ENCODE measurements at regions not wholly inside any gene's neighbourhood (a gene's known extent, or its start where the extent isn't known, plus 50 kb on each side); places are given as distances from the start of the nearest gene placed in this dataset.
"Not testable (repeated sequence)": the region's sequence is repeated elsewhere in the genome, so short reads cannot be mapped to it uniquely, and the experiment has no call there.

GRCh38 chr2:57182916-57183315 is 863.7 kb upstream of the VRK2 start:
- no peaks in the 10 kb centered on the region for H3K9me3 ChIP-seq (ENCODE audit: control insufficient read depth, low read length)
- no peaks in the 10 kb centered on the region for H3K36me3 ChIP-seq (ENCODE audit: control insufficient read depth, insufficient read depth, low read length)
- H3K27ac ChIP-seq (ENCODE audit: low read depth, low read length, severe bottlenecking): no peak overlapping the region
- peaks cover 10% of the 10 kb centered on the region for H3K4me1 ChIP-seq (ENCODE audit: control insufficient read depth, insufficient read depth, low read length, poor library complexity, severe bottlenecking)
- no peak overlapping the region for H3K4me3 ChIP-seq (ENCODE audit: extremely low read depth, insufficient read depth, low read length, poor library complexity, severe bottlenecking)

DNA sequence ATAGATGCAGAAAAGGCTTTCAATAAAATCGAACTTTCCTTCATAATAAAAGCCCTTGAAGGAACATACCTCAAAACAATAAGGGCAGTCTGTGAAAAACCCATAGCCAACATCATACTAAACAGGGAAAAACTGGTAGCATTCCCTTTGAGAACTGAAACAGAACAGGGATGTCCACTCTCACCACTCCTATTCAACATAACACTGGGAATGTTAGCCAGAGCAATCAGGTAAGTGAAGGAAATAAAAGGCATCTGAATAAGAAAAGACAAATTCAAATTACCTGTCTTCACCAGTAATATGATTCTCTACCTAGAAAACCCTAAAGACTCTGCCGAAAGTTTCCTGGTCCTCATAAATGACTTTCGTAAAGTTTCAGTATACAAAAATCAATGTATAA is 861.0 kb upstream of the VRK2 start:
- no peak overlapping the region for H3K27ac ChIP-seq (ENCODE audit: low read depth, low read length, severe bottlenecking)
- H3K4me3 ChIP-seq (ENCODE audit: extremely low read depth, insufficient read depth, low read length, poor library complexity, severe bottlenecking): no peak overlapping the region
- no peaks in the 10 kb centered on the region for H3K4me1 ChIP-seq (ENCODE audit: control insufficient read depth, insufficient read depth, low read length, poor library complexity, severe bottlenecking)
- H3K36me3 ChIP-seq (ENCODE audit: control insufficient read depth, insufficient read depth, low read length): no peaks in the 10 kb centered on the region
- WGBS, 2 experiments (ENCODE audit: insufficient coverage in 2 of 2): 76 to 80% methylated on average over 1 to 2 of the region's 3 CpGs
- no peaks in the 10 kb centered on the region for H3K9me3 ChIP-seq (ENCODE audit: control insufficient read depth, low read length)

DNA sequence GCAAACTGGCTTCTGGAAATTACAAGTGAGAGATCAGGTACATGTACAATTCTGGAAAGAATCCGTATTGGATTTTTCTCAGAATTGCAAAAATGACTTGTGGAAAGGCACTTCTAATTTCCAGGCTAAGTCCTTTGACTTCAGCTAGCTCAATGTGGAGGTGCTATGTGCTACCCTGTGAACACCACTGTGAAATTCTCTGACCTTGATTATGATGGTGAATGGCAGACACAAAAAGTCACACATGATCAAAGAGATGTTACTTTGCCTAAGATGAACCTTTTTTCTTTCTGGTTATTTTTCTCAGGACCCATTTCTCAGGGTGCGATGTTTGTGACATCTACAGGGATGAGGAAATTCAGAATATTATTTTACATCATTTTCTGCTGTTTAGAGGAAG is 856.6 kb upstream of the VRK2 start:
- Histone ChIP-seq H3K9me3 (ENCODE audit: control insufficient read depth, low read length) (no peaks in the 10 kb centered on the region), H3K4me3 (ENCODE audit: extremely low read depth, insufficient read depth, low read length, poor library complexity, severe bottlenecking) (no peak overlapping the region), H3K27ac (ENCODE audit: low read depth, low read length, severe bottlenecking) (no peak overlapping the region), H3K36me3 (ENCODE audit: control insufficient read depth, insufficient read depth, low read length) (no peaks in the 10 kb centered on the region), H3K4me1 (ENCODE audit: control insufficient read depth, insufficient read depth, low read length, poor library complexity, severe bottlenecking) (no peaks in the 10 kb centered on the region)
- WGBS, 2 experiments (ENCODE audit: insufficient coverage in 2 of 2): 90 to 100% methylated on average over 1 of the region's 2 CpGs

- no peak overlapping the region for H3K4me3 ChIP-seq (ENCODE audit: extremely low read depth, insufficient read depth, low read length, poor library complexity, severe bottlenecking)
- H3K9me3 ChIP-seq (ENCODE audit: control insufficient read depth, low read length): no peaks in the 10 kb centered on the region
- H3K36me3 ChIP-seq (ENCODE audit: control insufficient read depth, insufficient read depth, low read length): no peaks in the 10 kb centered on the region
- no peak overlapping the region for H3K27ac ChIP-seq (ENCODE audit: low read depth, low read length, severe bottlenecking)
- H3K4me1 ChIP-seq (ENCODE audit: control insufficient read depth, insufficient read depth, low read length, poor library complexity, severe bottlenecking): no peaks in the 10 kb centered on the region
- whole genome bisulfite sequencing, 2 experiments (ENCODE audit: insufficient coverage in 2 of 2): 76 to 100% methylated on average over 1 to 3 of the region's 3 CpGs
Measured at GRCh38 chr2:57199663-57200062, 846.9 kb upstream of the VRK2 start.

DNA sequence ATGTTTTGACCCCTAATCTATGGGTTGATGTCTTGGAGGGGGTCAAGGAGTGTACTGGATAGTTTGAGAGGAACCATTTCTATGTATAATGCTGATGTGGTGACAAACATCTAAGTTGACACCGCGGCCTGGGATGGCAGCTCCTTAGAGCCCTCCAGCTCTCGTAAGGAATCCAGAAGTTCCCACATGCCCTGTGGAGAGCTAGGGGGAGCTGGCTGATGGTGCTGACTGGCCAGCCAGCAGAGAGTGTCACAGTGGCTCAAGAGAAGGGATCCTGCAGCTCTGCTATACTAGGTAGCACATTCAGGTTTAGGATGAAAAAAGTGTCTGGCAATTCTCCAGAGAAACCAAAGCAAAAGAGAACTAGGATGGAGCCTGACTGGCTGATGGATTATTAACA is 842.2 kb upstream of the VRK2 start:
- no peak overlapping the region for H3K27ac ChIP-seq (ENCODE audit: low read depth, low read length, severe bottlenecking)
- 60 to 62% methylated on average over 1 to 3 of the region's 3 CpGs for WGBS, 2 experiments (ENCODE audit: insufficient coverage in 2 of 2)

GRCh38 chr2:57205241-57205640 is 841.4 kb upstream of the VRK2 start:
- 73 to 91% methylated on average over 1 to 2 of the region's 2 CpGs for WGBS, 2 experiments (ENCODE audit: insufficient coverage in 2 of 2)
- Histone ChIP-seq H3K27ac (ENCODE audit: low read depth, low read length, severe bottlenecking) (no peak overlapping the region), H3K9me3 (ENCODE audit: control insufficient read depth, low read length) (no peaks in the 10 kb centered on the region), H3K4me3 (ENCODE audit: extremely low read depth, insufficient read depth, low read length, poor library complexity, severe bottlenecking) (no peak overlapping the region), H3K4me1 (ENCODE audit: control insufficient read depth, insufficient read depth, low read length, poor library complexity, severe bottlenecking) (no peaks in the 10 kb centered on the region), H3K36me3 (ENCODE audit: control insufficient read depth, insufficient read depth, low read length) (no peaks in the 10 kb centered on the region)

More for the DNA sequence above, 842.2 kb upstream of the VRK2 start:
- Histone ChIP-seq H3K9me3 (ENCODE audit: control insufficient read depth, low read length) (no peaks in the 10 kb centered on the region), H3K4me3 (ENCODE audit: extremely low read depth, insufficient read depth, low read length, poor library complexity, severe bottlenecking) (no peak overlapping the region), H3K4me1 (ENCODE audit: control insufficient read depth, insufficient read depth, low read length, poor library complexity, severe bottlenecking) (no peaks in the 10 kb centered on the region), H3K36me3 (ENCODE audit: control insufficient read depth, insufficient read depth, low read length) (no peaks in the 10 kb centered on the region)

DNA sequence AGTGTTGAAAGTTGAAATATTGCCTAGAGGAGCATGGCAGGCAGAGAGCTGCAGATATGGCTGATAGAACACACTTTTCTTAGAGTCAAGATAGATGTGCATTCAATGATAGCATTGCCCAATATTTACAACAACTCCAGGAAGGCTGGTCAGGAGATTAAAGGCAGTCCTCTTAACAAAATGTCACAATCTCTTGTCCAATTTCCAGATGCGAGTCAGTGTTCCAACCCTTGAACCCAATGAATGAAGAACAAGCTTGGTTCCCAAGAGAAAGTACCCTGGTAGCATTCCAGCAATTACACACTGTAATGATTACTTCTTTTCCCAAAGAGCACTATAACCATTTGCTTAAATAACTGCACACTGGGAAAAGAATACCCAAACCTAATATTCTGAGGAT is 839.4 kb upstream of the VRK2 start:
- Histone ChIP-seq H3K4me1 (ENCODE audit: control insufficient read depth, insufficient read depth, low read length, poor library complexity, severe bottlenecking) (no peaks in the 10 kb centered on the region), H3K4me3 (ENCODE audit: extremely low read depth, insufficient read depth, low read length, poor library complexity, severe bottlenecking) (no peak overlapping the region), H3K27ac (ENCODE audit: low read depth, low read length, severe bottlenecking) (no peak overlapping the region), H3K9me3 (ENCODE audit: control insufficient read depth, low read length) (no peaks in the 10 kb centered on the region), H3K36me3 (ENCODE audit: control insufficient read depth, insufficient read depth, low read length) (no peaks in the 10 kb centered on the region)
- WGBS, 2 experiments (ENCODE audit: insufficient coverage in 2 of 2): 88 to 91% methylated on average over 1 of the region's 1 CpG

DNA sequence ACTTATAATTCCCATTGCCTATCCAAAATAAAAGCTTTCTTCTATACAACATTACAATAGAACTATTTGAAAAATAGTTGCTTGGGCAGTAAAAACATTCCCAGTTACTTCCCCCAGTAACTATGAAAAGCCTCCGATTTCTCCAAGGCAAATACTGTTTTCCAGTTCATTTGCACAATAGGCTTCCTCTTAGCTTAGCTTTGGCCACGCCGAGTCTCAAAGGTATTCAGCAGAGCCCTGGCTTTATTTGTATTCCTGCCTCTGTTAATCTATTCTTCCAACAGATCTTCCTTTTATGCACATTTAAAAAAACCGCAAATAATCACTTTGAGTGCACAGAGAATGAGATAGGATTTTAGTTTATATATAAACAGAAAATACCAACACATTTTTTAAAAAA is 836.8 kb upstream of the VRK2 start:
- no peak overlapping the region for H3K27ac ChIP-seq (ENCODE audit: low read depth, low read length, severe bottlenecking)
- WGBS, 2 experiments (ENCODE audit: insufficient coverage in 2 of 2): 74 to 77% methylated on average over 3 of the region's 4 CpGs
- no peaks in the 10 kb centered on the region for H3K9me3 ChIP-seq (ENCODE audit: control insufficient read depth, low read length)
- H3K4me3 ChIP-seq (ENCODE audit: extremely low read depth, insufficient read depth, low read length, poor library complexity, severe bottlenecking): no peak overlapping the region
- H3K36me3 ChIP-seq (ENCODE audit: control insufficient read depth, insufficient read depth, low read length): no peaks in the 10 kb centered on the region
- no peaks in the 10 kb centered on the region for H3K4me1 ChIP-seq (ENCODE audit: control insufficient read depth, insufficient read depth, low read length, poor library complexity, severe bottlenecking)

DNA sequence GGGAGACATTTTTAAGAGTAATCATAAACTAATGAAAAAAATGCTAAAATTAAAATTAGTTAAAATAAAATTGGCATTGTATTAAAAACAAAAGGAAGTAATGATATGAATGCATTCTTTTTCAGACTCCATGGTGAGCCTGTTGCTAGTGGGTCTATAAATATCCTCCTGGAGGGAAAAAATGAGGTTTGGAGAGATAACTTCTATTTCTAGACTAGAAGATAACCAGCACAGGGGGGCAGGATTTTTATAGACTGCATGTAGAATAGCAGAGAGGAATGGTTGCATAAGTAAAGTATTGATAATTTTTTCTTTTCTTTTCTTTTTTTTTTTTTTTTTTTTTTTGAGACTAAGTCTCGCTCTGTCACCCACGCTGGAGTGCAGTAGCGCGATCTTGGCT is 835.8 kb upstream of the VRK2 start:
- WGBS, 2 experiments (ENCODE audit: insufficient coverage in 2 of 2): no CpG with 5 or more reads among the region's 4 CpGs

GRCh38 chr2:57217013-57217412 is 829.6 kb upstream of the VRK2 start:
- Histone ChIP-seq H3K4me3 (ENCODE audit: extremely low read depth, insufficient read depth, low read length, poor library complexity, severe bottlenecking) (no peak overlapping the region), H3K36me3 (ENCODE audit: control insufficient read depth, insufficient read depth, low read length) (no peaks in the 10 kb centered on the region), H3K27ac (ENCODE audit: low read depth, low read length, severe bottlenecking) (no peak overlapping the region), H3K9me3 (ENCODE audit: control insufficient read depth, low read length) (peaks cover 17% of the 10 kb centered on the region), H3K4me1 (ENCODE audit: control insufficient read depth, insufficient read depth, low read length, poor library complexity, severe bottlenecking) (no peaks in the 10 kb centered on the region)
- 77 to 100% methylated on average over 2 of the region's 2 CpGs for WGBS, 2 experiments (ENCODE audit: insufficient coverage in 2 of 2)

More for the DNA sequence above, 835.8 kb upstream of the VRK2 start:
- H3K4me3 ChIP-seq (ENCODE audit: extremely low read depth, insufficient read depth, low read length, poor library complexity, severe bottlenecking): no peak overlapping the region
- H3K9me3 ChIP-seq (ENCODE audit: control insufficient read depth, low read length): no peaks in the 10 kb centered on the region
- H3K4me1 ChIP-seq (ENCODE audit: control insufficient read depth, insufficient read depth, low read length, poor library complexity, severe bottlenecking): no peaks in the 10 kb centered on the region
- no peaks in the 10 kb centered on the region for H3K36me3 ChIP-seq (ENCODE audit: control insufficient read depth, insufficient read depth, low read length)
- H3K27ac ChIP-seq (ENCODE audit: low read depth, low read length, severe bottlenecking): no peak overlapping the region

DNA sequence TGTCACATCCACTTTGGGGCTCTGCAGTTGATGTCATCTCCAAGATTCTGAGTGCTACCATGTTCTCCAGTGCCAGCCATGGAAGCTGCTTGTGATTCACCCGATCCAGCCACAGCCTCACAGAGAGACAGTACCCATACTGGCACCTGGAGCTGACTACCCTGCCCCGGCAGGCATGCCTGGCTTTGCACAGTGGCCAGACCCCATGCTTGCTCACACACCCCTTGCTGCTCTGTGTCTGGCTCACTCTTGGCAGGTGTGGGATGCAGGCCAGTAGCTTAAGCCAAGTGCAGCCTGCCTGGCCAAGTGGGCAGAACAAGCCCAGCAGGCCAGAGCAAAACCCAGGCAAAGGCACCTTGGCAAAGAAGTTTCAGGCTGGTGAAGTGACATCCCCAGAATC is 828.4 kb upstream of the VRK2 start:
- 93% methylated on average over 2 of the region's 2 CpGs; no CpG with 5 or more reads in 1 of the 2 experiments for WGBS, 2 experiments (ENCODE audit: insufficient coverage in 2 of 2)
- H3K27ac ChIP-seq (ENCODE audit: low read depth, low read length, severe bottlenecking): no peak overlapping the region
- H3K9me3 ChIP-seq (ENCODE audit: control insufficient read depth, low read length): peaks cover 17% of the 10 kb centered on the region
- no peak overlapping the region for H3K4me3 ChIP-seq (ENCODE audit: extremely low read depth, insufficient read depth, low read length, poor library complexity, severe bottlenecking)
- no peaks in the 10 kb centered on the region for H3K36me3 ChIP-seq (ENCODE audit: control insufficient read depth, insufficient read depth, low read length)
- no peaks in the 10 kb centered on the region for H3K4me1 ChIP-seq (ENCODE audit: control insufficient read depth, insufficient read depth, low read length, poor library complexity, severe bottlenecking)

GRCh38 chr2:57229706-57230105 is 816.9 kb upstream of the VRK2 start:
- H3K36me3 ChIP-seq (ENCODE audit: control insufficient read depth, insufficient read depth, low read length); H3K27ac ChIP-seq (ENCODE audit: low read depth, low read length, severe bottlenecking); H3K9me3 ChIP-seq (ENCODE audit: control insufficient read depth, low read length); H3K4me1 ChIP-seq (ENCODE audit: control insufficient read depth, insufficient read depth, low read length, poor library complexity, severe bottlenecking); H3K4me3 ChIP-seq (ENCODE audit: extremely low read depth, insufficient read depth, low read length, poor library complexity, severe bottlenecking): not testable (repeated sequence)
- WGBS, 2 experiments (ENCODE audit: insufficient coverage in 2 of 2): 89 to 93% methylated on average over 9 to 10 of the region's 12 CpGs

Measured in mesodermal cell (in vitro differentiated cells).